ENCODE measurements at regions not wholly inside any gene's neighbourhood (a gene's known extent, or its start where the extent isn't known, plus 50 kb on each side); places are given as distances from the start of the nearest gene placed in this dataset.
"Not testable (repeated sequence)": the region's sequence is repeated elsewhere in the genome, so short reads cannot be mapped to it uniquely, and the experiment has no call there.

DNA sequence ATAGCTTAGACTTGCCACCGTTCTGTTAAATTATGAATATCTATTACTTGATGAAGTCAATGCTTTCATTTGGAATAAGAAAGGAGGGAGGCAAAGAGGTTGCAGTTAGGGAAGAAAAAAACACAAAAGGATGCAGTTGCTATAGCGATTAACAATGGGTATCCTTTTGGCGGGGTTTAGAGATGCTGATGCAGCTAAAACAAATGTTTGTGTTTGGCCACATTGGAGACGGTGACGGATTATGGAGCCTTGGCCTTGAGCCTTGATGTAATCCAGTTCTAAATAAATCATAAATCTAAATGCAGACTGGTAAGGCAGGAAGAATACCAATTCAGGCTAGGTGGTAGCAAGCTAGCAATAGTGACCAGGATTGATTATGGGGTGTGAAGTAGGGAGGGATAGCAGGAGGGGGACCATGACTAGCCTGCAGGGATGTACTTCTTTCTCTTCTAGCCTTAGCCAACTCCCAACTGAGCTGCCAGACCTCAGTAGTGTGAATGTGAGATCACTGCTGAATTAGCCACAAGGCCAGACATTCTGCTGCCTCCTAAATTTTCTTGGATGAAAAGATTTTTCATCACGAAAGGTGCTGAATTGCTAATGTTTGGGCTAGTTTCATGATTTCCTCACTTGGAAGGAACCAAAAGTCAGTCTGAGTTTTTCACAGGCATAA, 160.3 kb downstream of the TLR4 start:
- no peak for DNase-seq

DNA sequence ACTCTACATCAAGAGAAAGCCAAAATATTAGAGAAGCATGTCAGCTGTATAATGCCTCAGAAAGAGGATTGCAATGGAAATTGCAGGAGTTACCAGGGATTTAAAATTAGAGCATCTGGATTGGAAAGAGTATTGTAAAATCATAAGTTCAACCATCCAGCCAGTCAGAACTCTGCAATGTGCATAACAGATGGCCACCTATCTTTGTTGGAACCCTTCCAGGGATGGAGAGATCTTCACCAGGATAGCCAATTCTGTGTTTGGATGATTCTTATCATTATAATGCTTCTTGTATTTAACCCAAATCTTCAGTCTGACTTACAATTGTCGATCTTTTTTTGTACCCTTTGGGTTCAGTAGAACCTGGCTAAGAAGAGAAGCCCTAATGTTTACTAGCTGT, 164.4 kb downstream of the TLR4 start:
- no peak for DNase-seq

DNA sequence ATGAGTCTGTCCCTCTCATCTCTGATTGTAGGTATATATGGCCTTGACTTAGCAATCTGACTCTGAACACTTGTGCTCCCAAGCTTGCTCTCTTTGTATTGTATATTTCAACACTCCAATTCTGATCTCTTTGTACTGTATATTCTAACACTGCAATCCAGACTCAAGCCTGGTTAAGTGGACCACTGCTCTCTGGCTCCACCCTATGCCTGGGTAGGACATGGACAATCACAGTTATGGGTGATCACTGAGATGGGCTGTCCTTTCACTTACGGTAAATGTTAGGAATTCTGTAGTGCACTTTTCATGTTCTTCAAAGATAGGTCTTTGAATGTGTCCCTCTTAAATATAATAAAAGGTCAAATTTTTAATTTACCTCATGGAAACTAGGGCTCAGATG, 165.1 kb downstream of the TLR4 start:
- DNase-seq, result no peak

DNA sequence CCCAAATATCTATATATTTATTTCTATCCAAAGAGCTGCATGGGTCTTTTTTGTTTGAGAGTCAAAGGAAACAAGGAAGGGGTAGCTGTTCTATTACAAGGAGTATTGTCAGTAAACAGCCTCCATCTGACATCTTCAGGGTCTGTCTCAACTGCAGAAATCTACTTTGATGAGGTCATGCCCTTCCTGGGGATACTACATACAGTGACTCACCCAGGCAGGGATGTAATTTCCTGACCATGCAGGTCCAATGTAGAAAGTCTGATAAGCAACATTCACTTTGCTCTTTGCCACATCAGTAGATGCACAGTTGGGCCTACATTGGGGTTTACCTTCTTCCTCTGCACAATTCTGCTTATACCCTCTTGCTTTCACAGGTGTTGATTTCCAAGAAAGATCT, 165.5 kb downstream of the TLR4 start:
- no peak for DNase-seq

DNA sequence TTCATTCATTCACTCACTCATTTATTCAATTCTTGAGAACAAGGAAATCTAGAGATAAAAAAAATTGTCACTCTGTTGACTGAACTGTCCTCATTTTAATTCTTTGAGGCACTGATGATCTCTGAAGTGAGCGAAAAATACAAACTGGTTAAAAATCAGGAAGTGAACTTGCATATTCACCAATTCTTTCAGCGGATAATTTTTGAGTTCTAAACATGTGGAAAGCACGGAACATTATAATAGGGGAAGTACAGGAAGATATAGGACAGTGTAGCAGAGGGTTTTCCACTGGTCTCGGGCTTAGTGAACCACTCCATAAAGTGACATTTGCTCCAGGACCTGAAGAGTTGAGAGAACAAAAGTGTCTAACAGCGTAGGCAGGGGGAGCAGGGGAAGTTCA, 169.5 kb downstream of the TLR4 start:
- no peak for DNase-seq

DNA sequence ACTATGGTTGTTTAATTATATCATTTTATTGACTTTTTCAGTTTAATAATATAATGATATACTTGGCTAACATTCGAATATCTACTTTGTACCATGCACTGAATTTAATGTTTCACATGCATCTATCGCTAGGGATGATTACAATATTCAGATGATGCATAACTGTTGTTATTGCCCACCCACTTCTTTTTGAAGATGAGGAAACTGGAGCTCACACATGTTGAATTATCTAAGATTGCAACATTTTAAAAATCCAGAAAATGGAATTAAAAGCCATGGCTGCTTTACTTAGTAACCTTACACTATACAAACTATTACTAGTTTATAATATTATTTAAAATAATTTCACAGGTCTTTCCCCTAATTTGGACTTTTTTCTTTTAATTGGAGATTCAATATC, 171.7 kb downstream of the TLR4 start:
- DNase-seq, result no peak

DNA sequence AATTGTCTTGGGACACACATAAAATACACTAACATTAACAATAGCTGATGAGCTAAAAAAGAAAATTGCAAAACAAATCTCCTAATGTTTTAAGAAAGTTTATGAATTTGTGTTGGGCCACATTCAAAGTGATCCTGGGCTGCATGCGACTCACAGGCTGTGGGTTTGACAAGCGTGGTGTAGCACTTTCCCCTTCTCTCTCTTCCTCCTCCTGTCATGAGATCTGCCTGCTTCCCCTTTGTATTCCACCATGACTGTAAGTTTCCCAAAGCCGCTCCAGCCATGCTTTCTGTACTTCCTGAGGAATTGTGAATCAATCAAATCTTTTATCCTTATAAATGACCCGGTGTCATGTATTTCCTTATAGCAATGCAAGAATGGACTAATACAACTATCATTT, 178.0 kb downstream of the TLR4 start:
- DNase-seq, result no peak

DNA sequence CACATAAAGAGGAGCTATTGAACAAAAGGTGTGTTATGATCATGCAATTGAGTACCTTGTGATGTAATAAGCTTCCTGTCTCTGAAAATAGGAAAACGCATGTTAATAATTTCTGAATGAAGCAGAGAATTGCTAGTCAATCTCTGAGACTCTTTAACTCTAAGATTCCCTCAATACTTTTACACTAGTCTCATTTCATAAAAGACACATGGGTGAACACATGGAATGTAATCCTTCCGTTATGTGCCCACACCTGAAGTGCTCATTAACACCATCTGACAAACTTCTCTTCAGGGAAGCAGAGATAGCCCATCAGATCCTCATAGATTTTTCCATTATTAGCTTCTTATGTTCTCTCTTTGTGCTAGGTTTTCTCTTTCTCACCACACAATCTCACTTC, 182.4 kb downstream of the TLR4 start:
- no peak for DNase-seq

DNA sequence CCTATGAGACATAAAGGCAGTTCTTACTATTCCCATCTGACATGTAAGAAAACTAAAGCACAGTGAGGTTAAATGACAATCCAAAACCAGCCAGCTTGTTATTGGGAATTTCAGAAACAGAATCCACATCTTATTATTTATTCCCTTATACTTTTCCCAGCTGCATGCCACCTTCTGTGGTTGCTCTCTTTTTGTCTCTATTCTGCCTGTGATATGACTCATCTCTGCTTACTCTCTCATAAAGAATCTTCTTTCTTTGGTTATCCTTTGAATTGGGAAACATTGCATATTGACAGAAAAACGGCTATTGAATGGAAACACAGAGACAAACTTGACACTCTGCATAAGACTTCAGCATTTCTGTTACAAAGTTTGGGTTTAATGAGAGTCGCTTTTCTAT, 183.2 kb downstream of the TLR4 start:
- DNase-seq, result no peak

DNA sequence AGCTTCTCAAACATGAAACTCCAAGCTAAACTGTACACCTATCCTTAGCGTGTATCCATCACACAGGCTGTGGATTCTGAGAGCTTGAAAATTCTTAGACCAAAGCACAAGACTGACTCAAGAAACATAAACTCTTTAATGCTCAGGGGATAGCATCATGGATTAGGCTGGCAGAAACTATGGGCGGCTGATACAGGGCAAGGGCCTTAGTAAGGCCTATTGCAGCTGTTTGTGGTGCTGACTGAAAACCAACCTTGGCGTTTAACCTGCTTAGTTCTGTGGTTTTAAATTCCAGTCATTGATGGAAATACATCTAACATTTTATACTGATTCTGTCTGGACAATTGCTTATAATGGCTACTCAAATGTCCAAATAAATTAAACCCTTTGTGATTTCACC, 183.7 kb downstream of the TLR4 start:
- no peak for DNase-seq

DNA sequence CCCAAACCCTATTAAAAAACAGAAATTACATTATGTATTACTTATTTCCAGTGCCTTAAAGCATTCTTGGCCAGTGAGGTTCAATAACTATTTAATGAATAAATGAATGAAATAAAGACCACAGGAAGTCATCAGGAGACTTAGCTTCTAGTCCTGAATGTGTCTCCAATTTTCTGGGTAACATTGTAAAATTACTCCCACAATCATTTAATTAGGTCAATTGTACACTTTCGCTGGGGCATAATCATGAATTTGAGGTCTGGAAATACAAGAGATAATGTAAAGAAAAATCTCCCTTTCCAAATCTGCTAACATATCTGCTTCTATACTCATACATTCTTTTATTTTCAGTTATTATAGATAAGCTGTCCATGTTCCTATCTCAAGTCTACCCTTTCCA, 199.2 kb downstream of the TLR4 start:
- DNase-seq, result no peak

DNA sequence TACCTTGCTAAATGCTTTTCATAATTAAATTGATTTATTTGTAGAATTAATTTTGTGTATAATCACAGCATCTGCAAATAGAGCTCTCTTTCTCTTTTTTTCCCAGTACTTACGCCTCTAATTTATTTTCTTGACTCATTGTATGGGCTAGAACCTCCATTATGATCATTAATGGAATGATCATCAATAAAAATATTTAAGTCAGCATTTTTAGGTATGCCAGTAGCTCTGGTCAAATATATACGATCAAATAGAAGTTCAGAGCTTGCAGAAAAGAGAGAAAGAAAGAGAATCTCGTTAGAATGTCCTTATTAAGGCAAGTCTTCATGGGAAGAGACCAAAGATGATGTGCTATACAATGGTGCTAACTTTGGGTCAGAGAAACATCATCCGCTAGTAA, 202.6 kb downstream of the TLR4 start:
- no peak for DNase-seq

DNA sequence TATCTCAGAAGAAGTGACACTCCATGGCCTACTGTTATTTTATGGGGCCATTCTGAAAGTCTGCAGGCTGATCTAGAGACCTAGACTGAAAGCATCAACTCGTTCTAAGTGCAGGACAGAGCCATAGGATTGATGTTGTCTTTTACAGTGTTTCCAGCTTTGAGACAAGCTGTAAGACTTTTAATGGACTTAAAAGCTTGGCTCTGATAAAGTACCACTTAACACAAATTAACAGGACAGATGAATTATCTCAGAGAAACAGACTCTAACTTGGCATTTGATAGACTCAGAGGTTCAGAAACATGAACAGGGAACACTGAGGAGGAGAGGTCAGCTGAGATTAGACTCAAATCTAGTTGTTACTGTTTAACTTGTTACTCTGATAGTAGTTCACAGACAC, 203.2 kb downstream of the TLR4 start:
- DNase-seq, result no peak

DNA sequence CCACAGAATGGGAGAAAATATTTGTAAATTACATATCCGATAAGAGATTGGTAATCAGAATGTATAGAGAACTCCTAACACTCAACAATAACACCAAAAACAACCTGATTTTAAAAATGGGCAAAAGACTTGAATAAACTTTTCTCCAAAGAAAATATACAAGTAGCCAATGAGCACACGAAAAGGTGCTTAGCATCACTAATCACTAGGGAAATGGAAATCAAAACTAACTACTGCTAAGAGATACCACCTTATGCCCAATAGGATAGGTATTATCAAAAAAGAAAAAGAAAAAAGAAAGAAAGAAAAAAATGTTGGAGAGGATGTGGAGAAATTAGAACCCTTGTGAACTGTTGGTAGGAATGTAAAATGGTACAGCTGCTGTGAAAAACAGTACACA, 212.1 kb downstream of the TLR4 start:
- DNase-seq, result no peak

DNA sequence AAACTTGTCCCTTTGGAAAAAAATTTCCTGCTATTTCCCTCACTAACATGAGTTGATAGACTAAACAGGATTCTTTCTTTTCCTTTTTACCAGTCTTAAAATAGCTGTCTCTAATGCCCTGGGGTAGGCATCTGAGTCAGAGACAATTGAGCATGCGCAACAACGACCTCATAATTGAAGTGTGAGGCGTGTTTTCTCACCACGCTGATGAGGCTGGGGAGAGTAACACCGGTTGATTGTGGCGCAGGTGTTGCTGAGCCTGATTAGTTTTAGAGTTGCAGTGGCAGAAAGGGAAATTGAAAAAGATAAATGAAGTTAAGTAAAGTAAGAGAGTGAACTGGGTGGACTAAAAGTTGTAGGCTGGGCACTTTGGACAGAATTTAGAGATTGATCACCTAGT, 213.7 kb downstream of the TLR4 start:
- DNase-seq, result no peak

DNA sequence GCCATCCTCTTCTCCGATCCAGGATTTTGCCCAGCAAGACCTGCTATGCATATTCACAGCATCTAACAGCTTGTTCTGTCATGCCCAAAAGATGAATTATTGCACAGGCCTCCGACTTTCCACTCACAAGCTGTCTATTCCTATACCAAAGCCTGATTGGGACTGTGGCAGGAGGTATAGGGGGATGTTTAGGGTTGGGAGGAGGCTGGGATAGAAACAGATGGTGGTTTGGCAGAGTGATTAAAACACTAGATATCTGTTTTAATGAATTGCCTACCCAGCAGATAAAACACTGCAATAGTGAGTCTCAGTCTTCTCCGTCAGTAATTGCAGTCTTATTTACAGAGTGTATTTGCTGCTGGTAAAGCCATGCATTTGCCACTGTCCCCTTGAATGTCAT, 215.3 kb downstream of the TLR4 start:
- no peak for DNase-seq

DNA sequence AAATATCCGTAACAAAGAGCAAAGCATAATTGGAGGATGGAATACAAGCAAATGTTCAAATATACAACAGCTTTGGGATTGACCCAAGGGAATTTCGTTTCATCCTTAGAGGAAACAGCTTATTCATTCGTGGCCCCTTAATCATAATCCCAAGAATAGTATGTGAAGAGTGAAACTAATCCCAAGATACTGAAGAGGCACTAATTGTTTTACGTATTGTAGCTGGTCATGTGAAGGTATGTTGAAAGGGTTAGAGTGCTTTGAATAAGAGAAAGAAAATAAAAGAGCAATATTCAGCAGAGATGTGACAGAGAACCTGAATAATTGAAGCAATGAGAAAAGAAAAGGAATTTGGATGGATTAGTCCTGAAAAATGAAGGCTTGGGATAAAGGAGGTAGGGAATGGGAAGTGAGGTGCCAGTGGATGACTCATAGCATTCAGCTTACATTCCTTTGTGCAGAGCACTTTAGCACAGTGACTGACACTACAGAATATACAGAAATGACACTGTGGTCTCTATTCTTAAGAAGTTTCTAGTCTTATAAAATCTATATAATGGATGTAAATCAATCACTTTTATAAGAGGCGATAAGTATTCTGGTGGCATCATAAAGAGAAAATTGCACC, 221.9 kb downstream of the TLR4 start:
- no peak for DNase-seq

DNA sequence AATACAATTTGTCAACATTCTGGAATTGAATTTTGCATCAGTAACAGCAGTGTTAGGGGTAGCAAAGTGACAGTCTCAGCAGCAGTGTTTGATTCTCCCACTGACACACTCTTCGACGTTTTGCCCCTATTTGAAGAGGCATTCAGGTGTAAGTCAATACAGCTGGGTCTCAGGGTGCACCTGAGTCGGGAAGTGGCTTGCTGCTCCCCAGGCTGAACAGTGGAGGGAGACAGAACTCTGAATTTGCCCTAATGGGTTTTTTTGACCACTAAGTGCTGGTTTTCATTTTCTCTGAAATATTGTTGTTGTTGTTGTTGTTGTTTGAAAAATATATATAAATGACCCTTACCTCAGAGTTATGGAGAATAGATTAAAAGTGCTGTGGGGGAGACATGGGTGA, 223.2 kb downstream of the TLR4 start:
- no peak for DNase-seq

DNA sequence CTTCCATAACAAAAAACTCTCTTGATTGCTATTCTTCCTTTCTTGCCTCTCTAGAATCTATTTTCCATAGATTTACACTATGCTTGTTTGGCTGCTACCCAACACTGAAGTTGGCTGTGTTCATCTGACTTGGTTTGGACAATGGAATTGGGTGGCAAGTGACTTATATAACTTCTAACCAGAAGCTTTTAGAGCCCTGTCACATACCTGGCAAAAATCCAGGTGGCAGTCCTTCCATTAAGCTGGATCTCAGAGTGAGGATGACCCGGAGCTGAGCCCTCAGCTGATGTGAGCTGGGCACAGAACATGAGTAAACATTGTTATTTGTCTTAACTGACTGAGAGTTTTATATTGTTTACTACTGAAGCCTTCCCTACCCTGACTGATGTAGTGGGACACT, 225.7 kb downstream of the TLR4 start:
- DNase-seq, result no peak

DNA sequence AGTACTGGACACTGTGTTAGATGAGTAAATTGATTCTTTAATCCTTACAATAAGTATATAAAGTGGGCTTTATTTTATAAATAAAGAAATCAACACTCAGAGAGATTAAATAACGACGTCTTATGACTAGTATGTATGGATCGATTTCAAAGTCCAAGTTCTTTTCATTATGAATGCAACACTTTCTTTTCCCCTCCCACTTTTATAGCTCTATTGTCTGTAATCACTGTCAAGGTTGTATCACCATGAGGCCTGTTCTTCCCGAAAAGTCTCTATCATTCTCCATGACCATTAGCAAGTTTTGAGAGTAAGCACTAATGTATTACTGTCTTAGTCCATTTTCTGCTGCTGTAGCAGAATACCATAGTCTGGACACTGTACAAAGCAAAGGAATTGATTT, 228.4 kb downstream of the TLR4 start:
- no peak for DNase-seq

DNA sequence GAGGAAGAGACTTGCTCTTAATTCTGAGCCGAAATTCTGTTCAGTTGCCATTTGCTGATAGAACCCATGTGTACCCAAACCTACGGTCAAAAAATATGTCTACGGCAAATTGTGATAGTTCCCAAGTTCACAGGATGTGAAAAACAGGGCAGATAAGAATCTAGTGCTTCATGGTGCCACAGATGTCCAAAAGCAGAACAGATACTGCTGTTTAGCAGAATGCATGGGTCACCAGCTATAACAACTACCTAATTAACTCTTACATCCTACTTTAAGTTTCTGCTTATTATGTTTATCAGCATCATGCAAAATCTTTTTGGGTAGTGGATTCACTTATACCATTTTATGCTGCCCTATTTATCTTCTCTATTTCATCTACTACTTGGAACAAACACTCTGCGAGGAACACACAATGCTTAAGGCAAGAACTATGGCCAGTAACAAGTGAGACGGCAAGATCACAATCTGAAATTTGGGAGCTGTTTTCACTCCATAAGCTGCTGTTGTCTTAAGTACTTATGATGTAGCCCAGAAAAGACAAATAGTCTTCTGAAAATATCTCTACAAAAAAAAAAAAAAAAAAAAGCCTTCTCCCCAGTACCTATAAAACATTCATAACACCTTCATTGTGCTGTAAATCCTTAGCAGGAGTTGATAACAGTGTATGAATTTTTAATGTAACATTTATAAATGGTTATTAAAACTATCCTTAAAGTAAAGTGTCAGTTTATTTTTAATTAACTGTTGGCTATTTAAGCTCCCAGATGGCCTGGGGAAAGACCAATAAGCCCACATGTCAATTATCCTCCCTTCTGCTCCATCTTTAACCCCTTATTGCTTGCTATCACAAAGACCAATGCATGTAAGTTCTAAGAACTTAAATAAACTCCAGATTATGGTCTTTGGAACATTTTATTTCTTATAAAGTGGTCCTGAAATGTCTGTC, 232.3 kb downstream of the TLR4 start:
- no peak for DNase-seq

DNA sequence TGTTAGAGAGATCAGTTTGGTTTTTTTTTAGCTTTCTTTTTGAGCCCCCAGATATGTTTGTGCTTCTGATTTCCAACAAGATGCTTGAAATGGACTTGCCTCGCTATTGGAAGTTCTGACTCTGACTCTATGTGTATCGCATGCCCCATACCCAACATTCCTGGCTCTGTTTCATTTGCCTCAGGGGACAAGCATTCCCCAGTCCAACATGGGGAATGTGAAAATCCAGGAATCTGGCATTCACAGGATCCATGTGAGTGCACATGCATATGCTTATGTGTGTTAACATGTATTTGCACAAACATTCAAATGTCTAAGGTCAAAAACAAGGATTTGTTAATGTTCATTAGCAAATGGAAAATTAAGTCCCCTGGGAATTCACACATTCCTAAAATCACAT, 233.9 kb downstream of the TLR4 start:
- no peak for DNase-seq

DNA sequence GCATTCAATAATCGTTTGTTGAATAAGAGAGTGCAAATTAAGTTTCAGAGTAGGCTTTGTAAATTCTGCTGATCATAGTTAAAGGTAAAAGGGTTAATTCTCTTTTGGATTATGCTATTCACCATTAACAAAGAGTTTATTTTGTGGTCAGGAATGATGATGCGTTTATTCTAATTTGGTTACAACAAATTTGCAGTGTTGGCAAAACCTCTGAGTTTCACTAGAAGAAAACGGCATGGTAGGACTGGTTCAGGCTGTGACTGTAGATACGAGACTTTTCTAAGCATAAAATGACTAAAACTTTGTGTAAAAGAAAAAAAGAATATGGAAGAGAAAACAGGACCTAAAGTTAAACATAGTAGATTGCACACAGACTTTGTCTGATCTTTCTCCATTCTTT, 234.7 kb downstream of the TLR4 start:
- no peak for DNase-seq

DNA sequence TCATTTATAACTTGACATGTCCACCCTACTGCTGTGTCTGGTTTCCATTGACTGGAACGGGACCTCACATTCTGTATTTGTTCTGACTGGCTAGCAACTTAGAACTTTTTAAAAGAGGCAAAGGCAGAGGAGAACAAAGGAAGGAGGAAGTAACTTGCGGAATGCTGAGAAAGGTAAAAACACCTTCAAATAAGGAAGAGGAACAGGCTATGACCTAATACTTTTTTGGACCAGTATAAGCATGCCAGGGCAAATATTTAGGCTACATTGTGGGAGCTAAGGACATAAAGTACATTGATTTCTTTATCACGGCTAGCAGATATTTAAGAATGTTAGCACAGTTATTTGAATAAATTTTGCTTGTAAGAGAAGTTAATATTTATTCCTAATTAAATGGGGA, 240.5 kb downstream of the TLR4 start:
- DNase-seq, result not testable (repeated sequence)

Data from GOT3 (cell line).